IPS-18a (cell line): ENCODE measurements at regions not wholly inside any gene's neighbourhood (a gene's known extent, or its start where the extent isn't known, plus 50 kb on each side); places are given as distances from the start of the nearest gene placed in this dataset.

ENCODE experiments used
- H3K27ac ChIP-seq: one replicate; pipeline ENCODE4 v1.5.1; 2013; ENCODE audit warnings: low read length
- H3K27me3 ChIP-seq: one replicate; pipeline ENCODE4 v1.6.1; 2013; ENCODE audit warnings: mild to moderate bottlenecking, low read length; ENCODE audit not compliant: control insufficient read depth, insufficient read depth
- H3K36me3 ChIP-seq: one replicate; pipeline ENCODE4 v1.6.1; 2013; ENCODE audit warnings: low read depth, low read length; ENCODE audit not compliant: control insufficient read depth
- H3K4me1 ChIP-seq: one replicate; pipeline ENCODE4 v1.6.1; 2013; ENCODE audit warnings: low read depth, low read length; ENCODE audit not compliant: control insufficient read depth
- H3K4me3 ChIP-seq: one replicate; pipeline ENCODE4 v1.5.1; 2013; ENCODE audit warnings: low read length
- H3K9ac ChIP-seq: one replicate; pipeline ENCODE4 v1.6.1; 2013; ENCODE audit warnings: mild to moderate bottlenecking, low read length, moderate library complexity
- H3K9me3 ChIP-seq: one replicate; pipeline ENCODE4 v1.6.1; 2013; ENCODE audit warnings: low read depth, low read length; ENCODE audit not compliant: control insufficient read depth

- Histone ChIP-seq H3K36me3 (no peaks in the 10 kb centered on the region), H3K4me1 (no peaks in the 10 kb centered on the region), H3K9ac (no peak overlapping the region), H3K4me3 (no peak overlapping the region), H3K27me3 (no peaks in the 10 kb centered on the region), H3K9me3 (no peaks in the 10 kb centered on the region), H3K27ac (no peak overlapping the region)
These were observed 102.5 kb upstream of the USP24 start for GRCh38 chr1:55317673-55318072.

GRCh38 chr1:55316947-55317662 lies 101.9 kb upstream of the USP24 start:
- Histone ChIP-seq H3K9ac (no peak overlapping the region), H3K9me3 (no peaks in the 10 kb centered on the region), H3K4me1 (no peaks in the 10 kb centered on the region), H3K36me3 (no peaks in the 10 kb centered on the region), H3K27me3 (no peaks in the 10 kb centered on the region), H3K27ac (no peak overlapping the region), H3K4me3 (no peak overlapping the region)

GRCh38 chr1:55316502-55316901 lies 101.3 kb upstream of the USP24 start:
- Histone ChIP-seq H3K4me3 (no peak overlapping the region), H3K27ac (no peak overlapping the region), H3K27me3 (no peaks in the 10 kb centered on the region), H3K9me3 (no peaks in the 10 kb centered on the region), H3K4me1 (no peaks in the 10 kb centered on the region), H3K36me3 (no peaks in the 10 kb centered on the region), H3K9ac (no peak overlapping the region)

GRCh38 chr1:55315552-55315951 lies 100.4 kb upstream of the USP24 start:
- Histone ChIP-seq H3K4me3 (no peak overlapping the region), H3K27me3 (no peaks in the 10 kb centered on the region), H3K27ac (no peak overlapping the region), H3K36me3 (no peaks in the 10 kb centered on the region), H3K9me3 (no peaks in the 10 kb centered on the region), H3K9ac (no peak overlapping the region), H3K4me1 (no peaks in the 10 kb centered on the region)

- Histone ChIP-seq H3K36me3 (no peaks in the 10 kb centered on the region), H3K4me1 (no peaks in the 10 kb centered on the region), H3K27me3 (no peaks in the 10 kb centered on the region), H3K9ac (no peak overlapping the region), H3K9me3 (no peaks in the 10 kb centered on the region), H3K4me3 (no peak overlapping the region), H3K27ac (no peak overlapping the region)
These were observed 99.6 kb upstream of the USP24 start for GRCh38 chr1:55314740-55315139.

- Histone ChIP-seq H3K36me3 (no peaks in the 10 kb centered on the region), H3K9ac (no peak overlapping the region), H3K9me3 (no peaks in the 10 kb centered on the region), H3K27ac (no peak overlapping the region), H3K4me1 (no peaks in the 10 kb centered on the region), H3K27me3 (no peaks in the 10 kb centered on the region), H3K4me3 (no peak overlapping the region)
These were observed 98.7 kb upstream of the USP24 start for GRCh38 chr1:55313903-55314302.

GRCh38 chr1:55311979-55312378 lies 96.8 kb upstream of the USP24 start:
- Histone ChIP-seq H3K4me3 (no peak overlapping the region), H3K9me3 (no peaks in the 10 kb centered on the region), H3K9ac (no peak overlapping the region), H3K36me3 (no peaks in the 10 kb centered on the region), H3K27ac (no peak overlapping the region), H3K27me3 (no peaks in the 10 kb centered on the region), H3K4me1 (no peaks in the 10 kb centered on the region)

GRCh38 chr1:55311057-55311641 lies 96.0 kb upstream of the USP24 start:
- Histone ChIP-seq H3K4me1 (no peaks in the 10 kb centered on the region), H3K4me3 (no peak overlapping the region), H3K27me3 (no peaks in the 10 kb centered on the region), H3K27ac (no peak overlapping the region), H3K9ac (no peak overlapping the region), H3K9me3 (no peaks in the 10 kb centered on the region), H3K36me3 (no peaks in the 10 kb centered on the region)

- H3K9me3 ChIP-seq = no peaks in the 10 kb centered on the region
- no peak overlapping the region for H3K27ac ChIP-seq
- H3K9ac ChIP-seq = no peak overlapping the region
- H3K36me3 ChIP-seq = no peaks in the 10 kb centered on the region
- H3K4me3 ChIP-seq = no peak overlapping the region
- no peaks in the 10 kb centered on the region for H3K4me1 ChIP-seq
- no peaks in the 10 kb centered on the region for H3K27me3 ChIP-seq
These were observed 95.4 kb upstream of the USP24 start for GRCh38 chr1:55310505-55310971.

GRCh38 chr1:55309786-55310504 lies 94.8 kb upstream of the USP24 start:
- Histone ChIP-seq H3K4me1 (no peaks in the 10 kb centered on the region), H3K36me3 (no peaks in the 10 kb centered on the region), H3K27me3 (no peaks in the 10 kb centered on the region), H3K9me3 (no peaks in the 10 kb centered on the region), H3K4me3 (no peak overlapping the region), H3K9ac (no peak overlapping the region), H3K27ac (no peak overlapping the region)

- Histone ChIP-seq H3K9me3 (no peaks in the 10 kb centered on the region), H3K4me3 (no peak overlapping the region), H3K9ac (no peak overlapping the region), H3K36me3 (no peaks in the 10 kb centered on the region), H3K4me1 (no peaks in the 10 kb centered on the region), H3K27ac (no peak overlapping the region), H3K27me3 (no peaks in the 10 kb centered on the region)
These were observed 93.9 kb upstream of the USP24 start for GRCh38 chr1:55309053-55309452.
